Endothelial cell of umbilical vein (primary cell): ENCODE measurements at regions not wholly inside any gene's neighbourhood (a gene's known extent, or its start where the extent isn't known, plus 50 kb on each side); places are given as distances from the start of the nearest gene placed in this dataset.

Experiments used
- BruUV-seq: library from RNA; stranded (reverse); fragments of 400-500 nt; replicated peaks from 2 replicates; lab custom pipeline; 2021; lab: Mats Ljungman, UMichigan
- CTCF ChIA-PET: fragments of 300-600, 350-600 bp; sonication (Branson Sonifier 250); formaldehyde crosslinking; loops from one replicate; lab custom pipeline; 2021; ENCODE audit warnings: antibody characterized with exemption, inconsistent platforms; lab: Charles Lee
- POLR2A ChIA-PET: fragments of 300-600, 350-600 bp; sonication (Branson Sonifier 250); formaldehyde crosslinking; loops from one replicate; lab custom pipeline; 2021; ENCODE audit warnings: antibody characterized with exemption, inconsistent platforms; lab: Charles Lee
- DNase-seq: peaks from one replicate; pipeline ENCODE4 v3.0.0-alpha.2; 2011; ENCODE audit warnings: low read depth, low spot score
- FAIRE-seq: peaks from 2 replicates; lab custom pipeline; 2011; peaks lifted over from hg19 to GRCh38; lab: Jason Lieb, UNC
- H2AFZ ChIP-seq: 2 replicates; pipeline ENCODE4 v1.6.0; 2012; ENCODE audit warnings: low read depth, low read length, control low read depth, inconsistent platforms
- H3K27ac ChIP-seq: 2 replicates; pipeline ENCODE4 v1.5.1; 2011; ENCODE audit warnings: low read depth, mild to moderate bottlenecking, control low read depth, low read length, moderate library complexity; ENCODE audit not compliant: insufficient read depth
- H3K27me3 ChIP-seq, 2 experiments: 2 replicates each; pipeline versions ENCODE4 v1.6.0 to v1.6.1; 2011; ENCODE audit warnings: low read length in 2 of 2, mixed read lengths in 1 of 2; ENCODE audit not compliant: control insufficient read depth in 2 of 2, insufficient read depth in 2 of 2
- H3K36me3 ChIP-seq, 2 experiments: 2 replicates in 1 of 2; 3 replicates in 1 of 2; pipeline ENCODE4 v1.5.1; 2011; ENCODE audit warnings: low read length in 2 of 2, mild to moderate bottlenecking in 1 of 2, moderate library complexity in 1 of 2; ENCODE audit not compliant: control insufficient read depth in 2 of 2, insufficient read depth in 2 of 2; ENCODE audit errors: extremely low read depth in 1 of 2
- H3K4me1 ChIP-seq: 3 replicates; pipeline ENCODE4 v1.5.1; 2011; ENCODE audit warnings: mild to moderate bottlenecking, low read length; ENCODE audit not compliant: control insufficient read depth, insufficient read depth; ENCODE audit errors: extremely low read depth
- H3K4me2 ChIP-seq: 2 replicates; pipeline ENCODE4 v1.6.1; 2011; ENCODE audit warnings: low read length, control low read depth, mixed read lengths; ENCODE audit not compliant: insufficient read depth
- H3K4me3 ChIP-seq, 3 experiments: fragments of 200-600 bp in 1 of 3; sonication (generic), shearing (Covaris generic) in 1 of 3; replicated peaks in 1 of 3; 2 replicates each; pipeline ENCODE4 v1.5.1; 2011 to 2016; ENCODE audit warnings: control low read depth in 3 of 3, low read length in 3 of 3, mild to moderate bottlenecking in 2 of 3, inconsistent platforms in 1 of 3, low read depth in 1 of 3, moderate library complexity in 1 of 3; ENCODE audit not compliant: insufficient read depth in 1 of 3
- H3K79me2 ChIP-seq: 2 replicates; pipeline ENCODE4 v1.6.0; 2012; ENCODE audit warnings: low read length, inconsistent platforms; ENCODE audit not compliant: control insufficient read depth, insufficient read depth
- H3K9ac ChIP-seq: replicated peaks from 2 replicates; pipeline ENCODE3; 2011; ENCODE audit warnings: low read length, control low read depth; ENCODE audit not compliant: insufficient read depth; ENCODE audit errors: extremely low read depth
- H3K9me1 ChIP-seq: replicated peaks from 3 replicates; pipeline ENCODE4 v1.6.0; 2011; ENCODE audit warnings: mild to moderate bottlenecking, low read length; ENCODE audit not compliant: control insufficient read depth, insufficient read depth; ENCODE audit errors: extremely low read depth
- H3K9me3 ChIP-seq: replicated peaks from 2 replicates; pipeline ENCODE4 v1.5.1; 2012; ENCODE audit warnings: low read length, inconsistent platforms; ENCODE audit not compliant: control insufficient read depth, insufficient read depth
- H4K20me1 ChIP-seq: replicated peaks from 2 replicates; pipeline ENCODE3; 2011; ENCODE audit warnings: mild to moderate bottlenecking, low read length; ENCODE audit not compliant: control insufficient read depth, insufficient read depth; ENCODE audit errors: extremely low read depth
- EZH2 ChIP-seq: IDR thresholded peaks from 2 replicates; pipeline ENCODE4 v1.6.1; 2012; ENCODE audit warnings: borderline replicate concordance, low read depth, mild to moderate bottlenecking, moderate library complexity, low read length, inconsistent platforms; ENCODE audit not compliant: severe bottlenecking
- FOS ChIP-seq: IDR thresholded peaks from 2 replicates; pipeline ENCODE4 v1.6.1; 2011; ENCODE audit warnings: mild to moderate bottlenecking, low read length, moderate library complexity, borderline replicate concordance; ENCODE audit not compliant: insufficient read depth
- GATA2 ChIP-seq: IDR thresholded peaks from 2 replicates; pipeline ENCODE4 v1.7.0; 2011; ENCODE audit warnings: low read depth, mild to moderate bottlenecking, moderate library complexity, mixed read lengths, low read length; ENCODE audit not compliant: insufficient read length, insufficient read depth
- JUN ChIP-seq: IDR thresholded peaks from 2 replicates; pipeline ENCODE4 v1.6.1; 2011; ENCODE audit warnings: borderline replicate concordance, low read depth; ENCODE audit not compliant: insufficient read length, insufficient read depth
- MYC ChIP-seq: IDR thresholded peaks from one replicate; pipeline ENCODE4 v1.6.1; 2011; ENCODE audit warnings: mild to moderate bottlenecking, low read depth, low read length
- POLR2A ChIP-seq: IDR thresholded peaks from 2 replicates; pipeline ENCODE4 v1.6.1; 2012; ENCODE audit warnings: low read depth, mild to moderate bottlenecking, control low read depth, low read length
- POLR2AphosphoS5 ChIP-seq: IDR thresholded peaks from 2 replicates; pipeline ENCODE4 v1.6.1; 2012; ENCODE audit warnings: low read depth, mild to moderate bottlenecking, control low read depth, low read length, moderate library complexity; ENCODE audit not compliant: insufficient read depth
- dilution Hi-C: fragments of 300-500 bp; cut with MboI; formaldehyde crosslinking; loops from one replicate; pipeline ENCODE4 v1.15.0; 2019; ENCODE audit warnings: low sequenced_read_pairs; ENCODE audit not compliant: extremely low pct_ligation_motif_present
- intact Hi-C: fragments of 100-400 bp; cut with micrococcal nuclease; formaldehyde crosslinking; loops from one replicate; pipeline ENCODE4 v1.10.0; 2022
- TF ChIP-seq, protein P1 (sequence below), 2 donors: IDR thresholded peaks; 1 replicate in 1 of 2; 2 replicates in 1 of 2; pipeline ENCODE4 v1.5.1; 2011; ENCODE audit warnings: low read length in 2 of 2, mild to moderate bottlenecking in 2 of 2, moderate library complexity in 2 of 2, control low read depth in 1 of 2, inconsistent platforms in 1 of 2, low read depth in 1 of 2; ENCODE audit not compliant: insufficient read depth in 1 of 2; ENCODE audit errors: extremely low read depth in 1 of 2
- TF ChIP-seq, protein P2 (sequence below): IDR thresholded peaks from 2 replicates; pipeline ENCODE4 v1.6.1; 2011; ENCODE audit not compliant: insufficient read depth, insufficient read length

DNA sequence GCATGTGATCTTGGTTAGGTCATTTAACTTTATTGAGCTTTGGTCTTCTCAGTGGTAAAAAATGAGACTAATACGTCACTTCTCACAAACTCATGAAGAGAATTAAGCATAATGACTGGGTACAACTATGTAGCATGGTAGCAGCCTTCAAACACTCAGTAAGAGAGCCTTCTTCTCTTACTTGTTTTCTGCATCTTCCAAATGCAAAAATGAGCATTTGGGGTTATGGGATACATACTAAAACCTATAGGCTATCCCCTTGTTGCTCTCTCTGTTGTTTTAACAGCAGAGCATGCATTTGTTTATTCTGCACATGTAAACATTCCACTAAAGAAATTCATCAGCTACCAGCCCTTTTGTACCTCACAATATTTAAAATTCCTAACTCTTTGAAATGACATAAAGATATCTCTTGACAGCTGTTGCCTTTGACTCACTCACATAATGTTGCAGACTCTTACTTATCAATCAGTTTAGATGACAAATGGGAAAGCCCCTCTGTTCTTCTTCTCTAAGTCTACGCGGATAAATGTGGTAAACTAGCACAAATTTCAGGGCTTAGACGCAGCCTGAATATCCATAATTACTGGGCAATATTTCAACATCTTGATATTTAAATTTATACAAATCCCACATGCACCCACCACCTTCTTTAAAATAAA is 327.3 kb upstream of the SATB1 start:
- H3K27ac ChIP-seq, result no peak overlapping the region
- FAIRE-seq (no peak), DNase-seq (no peak)
- H3K79me2 ChIP-seq, result no peaks in the 10 kb centered on the region
- peaks cover 1% of the 10 kb centered on the region for H3K9me3 ChIP-seq
- ChIA-PET CTCF (no interaction called here), POLR2A (no interaction called here)
- H2AFZ ChIP-seq, result no peak overlapping the region
- no peak overlapping the region for H3K9ac ChIP-seq
- no peaks in the 10 kb centered on the region for H4K20me1 ChIP-seq
- TF ChIP-seq, protein P1, sequence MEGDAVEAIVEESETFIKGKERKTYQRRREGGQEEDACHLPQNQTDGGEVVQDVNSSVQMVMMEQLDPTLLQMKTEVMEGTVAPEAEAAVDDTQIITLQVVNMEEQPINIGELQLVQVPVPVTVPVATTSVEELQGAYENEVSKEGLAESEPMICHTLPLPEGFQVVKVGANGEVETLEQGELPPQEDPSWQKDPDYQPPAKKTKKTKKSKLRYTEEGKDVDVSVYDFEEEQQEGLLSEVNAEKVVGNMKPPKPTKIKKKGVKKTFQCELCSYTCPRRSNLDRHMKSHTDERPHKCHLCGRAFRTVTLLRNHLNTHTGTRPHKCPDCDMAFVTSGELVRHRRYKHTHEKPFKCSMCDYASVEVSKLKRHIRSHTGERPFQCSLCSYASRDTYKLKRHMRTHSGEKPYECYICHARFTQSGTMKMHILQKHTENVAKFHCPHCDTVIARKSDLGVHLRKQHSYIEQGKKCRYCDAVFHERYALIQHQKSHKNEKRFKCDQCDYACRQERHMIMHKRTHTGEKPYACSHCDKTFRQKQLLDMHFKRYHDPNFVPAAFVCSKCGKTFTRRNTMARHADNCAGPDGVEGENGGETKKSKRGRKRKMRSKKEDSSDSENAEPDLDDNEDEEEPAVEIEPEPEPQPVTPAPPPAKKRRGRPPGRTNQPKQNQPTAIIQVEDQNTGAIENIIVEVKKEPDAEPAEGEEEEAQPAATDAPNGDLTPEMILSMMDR (IDR thresholded peaks at IDR 0.05; ENCODE audit: extremely low read depth in 1 of 2, insufficient read depth in 1 of 2, low read depth in 1 of 2, low read length in 2 of 2), result no peak
- TF ChIP-seq GATA2, result no peak
- TF ChIP-seq, protein P2, sequence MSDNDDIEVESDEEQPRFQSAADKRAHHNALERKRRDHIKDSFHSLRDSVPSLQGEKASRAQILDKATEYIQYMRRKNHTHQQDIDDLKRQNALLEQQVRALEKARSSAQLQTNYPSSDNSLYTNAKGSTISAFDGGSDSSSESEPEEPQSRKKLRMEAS, result no peak
- no peak for TF ChIP-seq FOS
- TF ChIP-seq EZH2, result no peak
- TF ChIP-seq POLR2A, result no peak
- no peak for TF ChIP-seq JUN
- no peak for TF ChIP-seq MYC
- no peak for TF ChIP-seq POLR2AphosphoS5
- intact Hi-C loops, result no loop called here
- H3K36me3 ChIP-seq, result no peaks in the 10 kb centered on the region
- no peak overlapping the region for H3K4me3 ChIP-seq
- H3K4me1 ChIP-seq, result no peaks in the 10 kb centered on the region
- dilution Hi-C loops, result no loop called here
- H3K27me3 ChIP-seq, result no peaks in the 10 kb centered on the region
- BruUV-seq, result no TSS peak
- no peak overlapping the region for H3K4me2 ChIP-seq
- no peaks in the 10 kb centered on the region for H3K9me1 ChIP-seq
